ENCODE measurements at regions not wholly inside any gene's neighbourhood (a gene's known extent, or its start where the extent isn't known, plus 50 kb on each side); places are given as distances from the start of the nearest gene placed in this dataset.

DNA sequence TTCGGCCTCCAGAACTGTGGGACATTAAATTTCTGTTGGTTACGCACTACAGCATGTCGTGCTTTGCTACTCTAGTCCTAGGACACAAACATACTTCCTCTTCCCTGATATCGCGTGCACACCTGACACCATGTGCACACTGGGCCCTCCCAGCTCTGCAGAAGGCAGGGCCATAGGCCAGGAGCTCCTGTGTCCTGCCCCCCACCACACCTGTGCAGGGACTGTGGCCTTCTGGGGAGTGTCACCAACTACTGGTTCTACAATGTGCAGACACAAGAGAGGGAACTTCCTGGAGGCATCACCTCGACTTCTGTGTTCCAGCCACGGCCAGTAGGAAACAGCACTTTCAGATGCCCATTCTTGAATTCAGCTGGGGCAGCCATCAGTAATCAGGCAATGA is 646.4 kb upstream of the MGMT start:
- H3K27ac ChIP-seq (ENCODE audit: insufficient read depth, low read depth, low read length): no peak overlapping the region
- H4K20me1 ChIP-seq (replicated peaks; ENCODE audit: control insufficient read depth, extremely low read depth, insufficient read depth, low read length): no peaks in the 10 kb centered on the region
- no TSS peak for BruUV-seq (replicated peaks)
- TF ChIP-seq JUN (IDR thresholded peaks at IDR 0.05; ENCODE audit: borderline replicate concordance, insufficient read depth, insufficient read length, low read depth): no peak
- TF ChIP-seq POLR2AphosphoS5 (IDR thresholded peaks at IDR 0.05; ENCODE audit: insufficient read depth, low read depth, low read length): no peak
- no peak for TF ChIP-seq EZH2 (IDR thresholded peaks at IDR 0.05; ENCODE audit: borderline replicate concordance, low read depth, low read length, severe bottlenecking)
- TF ChIP-seq, protein P1, sequence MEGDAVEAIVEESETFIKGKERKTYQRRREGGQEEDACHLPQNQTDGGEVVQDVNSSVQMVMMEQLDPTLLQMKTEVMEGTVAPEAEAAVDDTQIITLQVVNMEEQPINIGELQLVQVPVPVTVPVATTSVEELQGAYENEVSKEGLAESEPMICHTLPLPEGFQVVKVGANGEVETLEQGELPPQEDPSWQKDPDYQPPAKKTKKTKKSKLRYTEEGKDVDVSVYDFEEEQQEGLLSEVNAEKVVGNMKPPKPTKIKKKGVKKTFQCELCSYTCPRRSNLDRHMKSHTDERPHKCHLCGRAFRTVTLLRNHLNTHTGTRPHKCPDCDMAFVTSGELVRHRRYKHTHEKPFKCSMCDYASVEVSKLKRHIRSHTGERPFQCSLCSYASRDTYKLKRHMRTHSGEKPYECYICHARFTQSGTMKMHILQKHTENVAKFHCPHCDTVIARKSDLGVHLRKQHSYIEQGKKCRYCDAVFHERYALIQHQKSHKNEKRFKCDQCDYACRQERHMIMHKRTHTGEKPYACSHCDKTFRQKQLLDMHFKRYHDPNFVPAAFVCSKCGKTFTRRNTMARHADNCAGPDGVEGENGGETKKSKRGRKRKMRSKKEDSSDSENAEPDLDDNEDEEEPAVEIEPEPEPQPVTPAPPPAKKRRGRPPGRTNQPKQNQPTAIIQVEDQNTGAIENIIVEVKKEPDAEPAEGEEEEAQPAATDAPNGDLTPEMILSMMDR (IDR thresholded peaks at IDR 0.05; ENCODE audit: extremely low read depth in 1 of 2, insufficient read depth in 1 of 2, low read depth in 1 of 2, low read length in 2 of 2): no peak
- TF ChIP-seq, protein P2, sequence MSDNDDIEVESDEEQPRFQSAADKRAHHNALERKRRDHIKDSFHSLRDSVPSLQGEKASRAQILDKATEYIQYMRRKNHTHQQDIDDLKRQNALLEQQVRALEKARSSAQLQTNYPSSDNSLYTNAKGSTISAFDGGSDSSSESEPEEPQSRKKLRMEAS (IDR thresholded peaks at IDR 0.05; ENCODE audit: insufficient read depth, insufficient read length): no peak
- no peak for TF ChIP-seq FOS (IDR thresholded peaks at IDR 0.05; ENCODE audit: borderline replicate concordance, insufficient read depth, low read length)
- no peak for TF ChIP-seq MYC (IDR thresholded peaks at IDR 0.05; ENCODE audit: low read depth, low read length)
- TF ChIP-seq POLR2A (IDR thresholded peaks at IDR 0.05; ENCODE audit: low read depth, low read length): no peak
- no peak for TF ChIP-seq GATA2 (IDR thresholded peaks at IDR 0.05; ENCODE audit: insufficient read depth, insufficient read length, low read depth, low read length)
- intact Hi-C loops (cut with micrococcal nuclease) (no loop called here), dilution Hi-C loops (cut with MboI; ENCODE audit: extremely low pct_ligation_motif_present, low sequenced_read_pairs) (no loop called here)
- no peaks in the 10 kb centered on the region for H3K36me3 ChIP-seq (ENCODE audit: control insufficient read depth in 2 of 2, extremely low read depth in 1 of 2, insufficient read depth in 2 of 2, low read length in 2 of 2)
- no peaks in the 10 kb centered on the region for H3K9me1 ChIP-seq (replicated peaks; ENCODE audit: control insufficient read depth, extremely low read depth, insufficient read depth, low read length)
- no peaks in the 10 kb centered on the region for H3K79me2 ChIP-seq (ENCODE audit: control insufficient read depth, insufficient read depth, low read length)
- DNase-seq (ENCODE audit: low read depth, low spot score) (no peak), FAIRE-seq (no peak)
- no peaks in the 10 kb centered on the region for H3K4me1 ChIP-seq (ENCODE audit: control insufficient read depth, extremely low read depth, insufficient read depth, low read length)
- no peaks in the 10 kb centered on the region for H3K27me3 ChIP-seq (ENCODE audit: control insufficient read depth in 2 of 2, insufficient read depth in 2 of 2, low read length in 2 of 2)
- no peak overlapping the region for H3K4me2 ChIP-seq (ENCODE audit: insufficient read depth, low read length)
- CTCF ChIA-PET: no interaction called here
- POLR2A ChIA-PET: no interaction called here
- no peak overlapping the region for H3K9ac ChIP-seq (replicated peaks; ENCODE audit: extremely low read depth, insufficient read depth, low read length)
- no peaks in the 10 kb centered on the region for H3K9me3 ChIP-seq (replicated peaks; ENCODE audit: control insufficient read depth, insufficient read depth, low read length)
- no peak overlapping the region for H3K4me3 ChIP-seq (replicated peaks in 1 of 3; ENCODE audit: insufficient read depth in 1 of 3, low read depth in 1 of 3, low read length in 3 of 3)
- no peak overlapping the region for H2AFZ ChIP-seq (ENCODE audit: low read depth, low read length)
